GM12892 (cell line): ENCODE measurements at regions not wholly inside any gene's neighbourhood (a gene's known extent, or its start where the extent isn't known, plus 50 kb on each side); places are given as distances from the start of the nearest gene placed in this dataset.
"Not testable (repeated sequence)": the region's sequence is repeated elsewhere in the genome, so short reads cannot be mapped to it uniquely, and the experiment has no call there.

ENCODE experiments used
- POLR2A ChIP-seq: IDR thresholded peaks from 2 replicates; pipeline ENCODE4 v1.6.1; 2011; ENCODE audit warnings: low read depth, low read length, control low read depth
- POLR2AphosphoS5 ChIP-seq: IDR thresholded peaks from 2 replicates; pipeline ENCODE4 v1.6.1; 2011; ENCODE audit warnings: low read depth, low read length, control low read depth

DNA sequence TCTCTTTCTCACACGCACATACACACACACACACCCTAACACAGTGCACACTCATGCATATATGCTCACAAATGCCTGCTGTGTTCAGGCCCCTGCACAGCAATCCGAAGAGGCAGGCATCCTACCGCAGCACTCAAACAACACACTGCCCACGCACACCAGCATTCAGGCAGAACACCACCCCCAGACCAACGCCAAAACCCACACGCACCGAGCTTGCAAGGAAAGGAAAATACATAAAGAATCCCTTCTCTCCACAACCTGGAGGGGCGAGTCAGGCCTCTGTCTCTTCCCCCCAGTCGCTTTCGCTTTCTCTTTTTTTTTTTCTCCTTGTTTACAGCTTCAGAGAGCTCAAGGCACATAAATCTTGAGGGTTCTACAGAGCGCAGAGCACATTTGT, 968.4 kb upstream of the DEFB115 start:
- not testable (repeated sequence) for TF ChIP-seq POLR2A, POLR2AphosphoS5
